Lower lobe of right lung (tissue), 2 donors: ENCODE measurements at regions not wholly inside any gene's neighbourhood (a gene's known extent, or its start where the extent isn't known, plus 50 kb on each side); places are given as distances from the start of the nearest gene placed in this dataset.
A peak's percentile ranks its signal among the peaks of the same experiment; 100 is the strongest.

Source experiments
- ATAC-seq, 2 donors: fragments of 200-7000 bp; cut with Tn5 transposase; one replicate each; pipeline ENCODE4 v1.9.1; 2020 to 2022; ENCODE audit warnings: mild to moderate bottlenecking in 2 of 2, moderate library complexity in 2 of 2
- DNase-seq: peaks from one replicate; pipeline ENCODE4 v3.0.0-alpha.2; 2020
- H3K27ac ChIP-seq: fragments of 200-600 bp; one replicate; pipeline ENCODE4 v1.8.0; 2022
- H3K27me3 ChIP-seq: fragments of 200-600 bp; one replicate; pipeline ENCODE4 v1.8.0; 2022; ENCODE audit warnings: low read depth
- H3K36me3 ChIP-seq: fragments of 200-600 bp; one replicate; pipeline ENCODE4 v1.8.0; 2022; ENCODE audit warnings: mild to moderate bottlenecking
- H3K4me1 ChIP-seq: fragments of 200-600 bp; one replicate; pipeline ENCODE4 v1.8.0; 2022
- H3K4me3 ChIP-seq: fragments of 200-600 bp; one replicate; pipeline ENCODE4 v1.8.0; 2022; ENCODE audit warnings: mild to moderate bottlenecking
- H3K9me3 ChIP-seq: fragments of 200-600 bp; one replicate; pipeline ENCODE4 v1.8.0; 2022
- CTCF ChIP-seq: fragments of 200-600 bp; IDR thresholded peaks from one replicate; pipeline ENCODE4 v1.8.0; 2022; ENCODE audit warnings: antibody characterized with exemption, mild to moderate bottlenecking
- intact Hi-C: fragments of 100-400 bp; cut with DNase I; formaldehyde crosslinking; loops from one replicate; pipeline ENCODE4 v1.11.0; 2022
- donor health status: DM: no; HTN: yes; CAD: no; lungs with severe emphysema.

- Histone ChIP-seq H3K27me3 (no peaks in the 10 kb centered on the region), H3K9me3 (no peaks in the 10 kb centered on the region), H3K36me3 (no peaks in the 10 kb centered on the region), H3K4me3 (no peak overlapping the region), H3K4me1 (peaks cover 27% of the 10 kb centered on the region), H3K27ac (no peak overlapping the region)
- no peak for TF ChIP-seq CTCF
- intact Hi-C loops, result no loop called here
- DNase-seq (no peak), ATAC-seq (no peak)
Observed at GRCh38 chr20:48298433-48298832, 513.2 kb upstream of the SULF2 start.

GRCh38 chr20:48295966-48296421, 510.7 kb upstream of the SULF2 start:
- no peak for TF ChIP-seq CTCF
- H3K36me3 ChIP-seq, result no peaks in the 10 kb centered on the region
- no peaks in the 10 kb centered on the region for H3K27me3 ChIP-seq
- H3K27ac ChIP-seq, result peak overlapping the region; percentile 4
- no peak overlapping the region for H3K4me3 ChIP-seq
- H3K4me1 ChIP-seq, result peaks cover 27% of the 10 kb centered on the region
- H3K9me3 ChIP-seq, result no peaks in the 10 kb centered on the region
- DNase-seq (no peak), ATAC-seq (peak in 1 of 2 donors; percentile 8)
- intact Hi-C loops, result no loop called here

- ATAC-seq (peak; percentile 82 to 90), DNase-seq (no peak)
- H3K27me3 ChIP-seq, result no peaks in the 10 kb centered on the region
- H3K4me1 ChIP-seq, result peaks cover 27% of the 10 kb centered on the region
- H3K36me3 ChIP-seq, result no peaks in the 10 kb centered on the region
- H3K27ac ChIP-seq, result peak overlapping the region; percentile 4
- no peak for TF ChIP-seq CTCF
- intact Hi-C loops, result no loop called here
- no peaks in the 10 kb centered on the region for H3K9me3 ChIP-seq
- H3K4me3 ChIP-seq, result no peak overlapping the region
Observed at GRCh38 chr20:48295445-48295903, 510.2 kb upstream of the SULF2 start.

GRCh38 chr20:48294942-48295341, 509.7 kb upstream of the SULF2 start:
- Histone ChIP-seq H3K9me3 (no peaks in the 10 kb centered on the region), H3K36me3 (no peaks in the 10 kb centered on the region), H3K27ac (no peak overlapping the region), H3K27me3 (no peaks in the 10 kb centered on the region), H3K4me3 (no peak overlapping the region), H3K4me1 (peaks cover 27% of the 10 kb centered on the region)
- intact Hi-C loops, result no loop called here
- no peak for ATAC-seq
- no peak for TF ChIP-seq CTCF
- no peak for DNase-seq

- H3K4me1 ChIP-seq, result peaks cover 25% of the 10 kb centered on the region
- ATAC-seq (no peak), DNase-seq (no peak)
- H3K27ac ChIP-seq, result no peak overlapping the region
- no peak for TF ChIP-seq CTCF
- H3K4me3 ChIP-seq, result no peak overlapping the region
- no peaks in the 10 kb centered on the region for H3K27me3 ChIP-seq
- H3K9me3 ChIP-seq, result no peaks in the 10 kb centered on the region
- no peaks in the 10 kb centered on the region for H3K36me3 ChIP-seq
- intact Hi-C loops, result no loop called here
Observed at GRCh38 chr20:48294196-48294595, 508.9 kb upstream of the SULF2 start.

- TF ChIP-seq CTCF, result no peak
- H3K27ac ChIP-seq, result no peak overlapping the region
- ATAC-seq (no peak), DNase-seq (no peak)
- H3K4me3 ChIP-seq, result no peak overlapping the region
- H3K9me3 ChIP-seq, result no peaks in the 10 kb centered on the region
- peaks cover 21% of the 10 kb centered on the region for H3K4me1 ChIP-seq
- H3K36me3 ChIP-seq, result no peaks in the 10 kb centered on the region
- intact Hi-C loops, result no loop called here
- H3K27me3 ChIP-seq, result no peaks in the 10 kb centered on the region
Observed at GRCh38 chr20:48293671-48294070, 508.4 kb upstream of the SULF2 start.
